ENCODE measurements at regions not wholly inside any gene's neighbourhood (a gene's known extent, or its start where the extent isn't known, plus 50 kb on each side); places are given as distances from the start of the nearest gene placed in this dataset.

DNA sequence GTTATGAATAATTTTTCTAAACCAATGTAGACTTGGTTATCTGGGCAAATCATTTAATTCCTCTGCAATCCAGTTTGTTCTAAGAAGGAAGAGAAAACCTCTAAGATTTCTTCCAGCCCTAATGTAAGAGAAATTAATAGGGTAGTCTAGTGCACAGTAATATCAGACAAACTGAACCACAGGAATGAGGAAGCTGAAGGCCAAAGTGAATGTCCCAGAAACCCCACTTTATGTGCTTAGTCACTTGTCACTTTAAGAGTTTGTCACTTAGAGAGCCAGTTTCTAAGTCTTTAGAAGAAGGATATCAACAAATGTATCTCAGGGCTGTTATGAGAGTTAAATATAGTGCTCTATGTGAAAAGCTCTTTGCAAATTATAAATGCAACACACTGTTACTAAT, 750.6 kb downstream of the DIAPH3 start:
- H3K79me2 ChIP-seq (ENCODE audit: low read length) = no peaks in the 10 kb centered on the region
- no peaks in the 10 kb centered on the region for H3K9me2 ChIP-seq (replicated peaks; ENCODE audit: low read length)
- H3K27me3 ChIP-seq (ENCODE audit: low read length) = no peaks in the 10 kb centered on the region
- no TSS peak for BruUV-seq (replicated peaks)
- TF ChIP-seq EZH2 (IDR thresholded peaks at IDR 0.05; ENCODE audit: low read length, unreplicated experiment) (no peak), EZH2phosphoT487 (IDR thresholded peaks at IDR 0.05; ENCODE audit: borderline replicate concordance, low read length) (no peak)
- TF ChIP-seq, protein P1, sequence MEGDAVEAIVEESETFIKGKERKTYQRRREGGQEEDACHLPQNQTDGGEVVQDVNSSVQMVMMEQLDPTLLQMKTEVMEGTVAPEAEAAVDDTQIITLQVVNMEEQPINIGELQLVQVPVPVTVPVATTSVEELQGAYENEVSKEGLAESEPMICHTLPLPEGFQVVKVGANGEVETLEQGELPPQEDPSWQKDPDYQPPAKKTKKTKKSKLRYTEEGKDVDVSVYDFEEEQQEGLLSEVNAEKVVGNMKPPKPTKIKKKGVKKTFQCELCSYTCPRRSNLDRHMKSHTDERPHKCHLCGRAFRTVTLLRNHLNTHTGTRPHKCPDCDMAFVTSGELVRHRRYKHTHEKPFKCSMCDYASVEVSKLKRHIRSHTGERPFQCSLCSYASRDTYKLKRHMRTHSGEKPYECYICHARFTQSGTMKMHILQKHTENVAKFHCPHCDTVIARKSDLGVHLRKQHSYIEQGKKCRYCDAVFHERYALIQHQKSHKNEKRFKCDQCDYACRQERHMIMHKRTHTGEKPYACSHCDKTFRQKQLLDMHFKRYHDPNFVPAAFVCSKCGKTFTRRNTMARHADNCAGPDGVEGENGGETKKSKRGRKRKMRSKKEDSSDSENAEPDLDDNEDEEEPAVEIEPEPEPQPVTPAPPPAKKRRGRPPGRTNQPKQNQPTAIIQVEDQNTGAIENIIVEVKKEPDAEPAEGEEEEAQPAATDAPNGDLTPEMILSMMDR (conservative IDR thresholded peaks at IDR 0.05; ENCODE audit: low read depth, low read length) = no peak
- H3F3A ChIP-seq (ENCODE audit: low read length, unreplicated experiment) = no peaks in the 10 kb centered on the region
- no peak overlapping the region for H3K4me2 ChIP-seq (ENCODE audit: low read length)
- no peak overlapping the region for H2AFZ ChIP-seq (ENCODE audit: low read length)
- CTCF ChIA-PET = no interaction called here
- no peak overlapping the region for H3K4me3 ChIP-seq (ENCODE audit: low read length)
- no peaks in the 10 kb centered on the region for H3K9me3 ChIP-seq (ENCODE audit: low read length)
- H3K36me3 ChIP-seq (ENCODE audit: low read depth, low read length) = no peaks in the 10 kb centered on the region
- no peaks in the 10 kb centered on the region for H4K20me1 ChIP-seq (ENCODE audit: low read length)
- H3K9ac ChIP-seq (ENCODE audit: low read length) = no peak overlapping the region
- ATAC-seq (peak; percentile 33; the same call in 1 of the 2 replicates), DNase-seq (no peak)
- intact Hi-C loops (cut with micrococcal nuclease) = no loop called here
- POLR2A ChIA-PET (ENCODE audit: unreplicated experiment) = interaction anchor here (0.9 kb wide), 1 partner anchor 45 kb away, joined by 3 read pairs; no protein-coding TSS in a partner anchor
- H3K27ac ChIP-seq (ENCODE audit: low read length) = no peak overlapping the region
- H3K4me1 ChIP-seq (ENCODE audit: insufficient read depth, low read length) = no peaks in the 10 kb centered on the region

DNA sequence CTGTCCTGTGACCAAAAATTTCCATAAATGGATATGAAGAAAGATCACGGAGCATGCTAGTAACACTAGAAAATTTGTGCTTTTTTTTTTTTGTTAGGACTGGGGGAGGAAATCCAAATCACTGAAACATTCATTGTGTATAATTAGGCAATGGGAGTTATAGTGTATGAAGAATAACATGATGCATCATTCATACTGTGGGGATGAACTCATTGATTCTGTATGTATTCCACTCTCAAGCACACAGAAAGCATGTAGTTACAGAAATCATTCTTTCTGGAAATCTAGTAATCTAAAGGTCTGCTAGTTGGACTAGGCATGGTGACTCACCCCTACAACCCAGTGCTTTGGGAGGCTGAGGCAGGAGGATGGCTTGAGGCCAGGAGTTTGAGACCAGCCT, 749.7 kb downstream of the DIAPH3 start:
- no peak overlapping the region for H3K27ac ChIP-seq (ENCODE audit: low read length)
- H3K9me2 ChIP-seq (replicated peaks; ENCODE audit: low read length) = no peaks in the 10 kb centered on the region
- no peaks in the 10 kb centered on the region for H3K79me2 ChIP-seq (ENCODE audit: low read length)
- no peak overlapping the region for H3K4me2 ChIP-seq (ENCODE audit: low read length)
- no peaks in the 10 kb centered on the region for H3K27me3 ChIP-seq (ENCODE audit: low read length)
- no peaks in the 10 kb centered on the region for H3K4me1 ChIP-seq (ENCODE audit: insufficient read depth, low read length)
- no TSS peak for BruUV-seq (replicated peaks)
- DNase-seq = no peak
- no peaks in the 10 kb centered on the region for H4K20me1 ChIP-seq (ENCODE audit: low read length)
- no peak overlapping the region for H3K4me3 ChIP-seq (ENCODE audit: low read length)
- ChIA-PET CTCF (no interaction called here), POLR2A (ENCODE audit: unreplicated experiment) (no interaction called here)
- no peak overlapping the region for H3K9ac ChIP-seq (ENCODE audit: low read length)
- H3K36me3 ChIP-seq (ENCODE audit: low read depth, low read length) = no peaks in the 10 kb centered on the region
- no peak overlapping the region for H2AFZ ChIP-seq (ENCODE audit: low read length)
- TF ChIP-seq EZH2 (IDR thresholded peaks at IDR 0.05; ENCODE audit: low read length, unreplicated experiment) (no peak), EZH2phosphoT487 (IDR thresholded peaks at IDR 0.05; ENCODE audit: borderline replicate concordance, low read length) (no peak)
- TF ChIP-seq, protein P1 (conservative IDR thresholded peaks at IDR 0.05; ENCODE audit: low read depth, low read length) = no peak
- intact Hi-C loops (cut with micrococcal nuclease) = no loop called here
- no peak for ATAC-seq
- no peaks in the 10 kb centered on the region for H3K9me3 ChIP-seq (ENCODE audit: low read length)
- H3F3A ChIP-seq (ENCODE audit: low read length, unreplicated experiment) = no peaks in the 10 kb centered on the region

DNA sequence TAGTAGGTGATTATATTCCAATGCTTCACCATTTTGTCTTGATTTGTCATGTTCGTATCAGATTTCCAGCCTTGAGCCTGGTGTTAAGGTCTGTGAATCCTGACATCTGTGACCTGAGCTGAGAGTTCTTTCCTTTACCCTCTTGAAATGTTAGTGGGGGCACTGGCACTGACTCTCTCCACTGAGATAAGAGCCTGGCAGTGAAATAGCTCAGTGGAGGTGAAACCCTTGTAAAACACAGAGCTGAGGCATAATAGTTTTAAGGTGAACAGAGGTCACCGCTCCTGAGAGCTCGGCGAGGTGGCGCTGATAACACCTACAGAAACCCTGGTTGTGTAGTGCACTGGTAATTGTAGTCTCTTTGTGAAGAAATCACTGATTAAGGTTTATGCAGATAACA, 748.2 kb downstream of the DIAPH3 start:
- TF ChIP-seq, protein P1 (conservative IDR thresholded peaks at IDR 0.05; ENCODE audit: low read depth, low read length) = no peak
- TF ChIP-seq EZH2phosphoT487 (IDR thresholded peaks at IDR 0.05; ENCODE audit: borderline replicate concordance, low read length) (no peak), EZH2 (IDR thresholded peaks at IDR 0.05; ENCODE audit: low read length, unreplicated experiment) (no peak)
- intact Hi-C loops (cut with micrococcal nuclease) = no loop called here
- no peaks in the 10 kb centered on the region for H3K27me3 ChIP-seq (ENCODE audit: low read length)
- H3K36me3 ChIP-seq (ENCODE audit: low read depth, low read length) = no peaks in the 10 kb centered on the region
- no peaks in the 10 kb centered on the region for H3K9me2 ChIP-seq (replicated peaks; ENCODE audit: low read length)
- H4K20me1 ChIP-seq (ENCODE audit: low read length) = no peaks in the 10 kb centered on the region
- no peak overlapping the region for H3K4me3 ChIP-seq (ENCODE audit: low read length)
- H3K4me2 ChIP-seq (ENCODE audit: low read length) = no peak overlapping the region
- no peak overlapping the region for H3K27ac ChIP-seq (ENCODE audit: low read length)
- CTCF ChIA-PET = no interaction called here
- no peaks in the 10 kb centered on the region for H3K4me1 ChIP-seq (ENCODE audit: insufficient read depth, low read length)
- ATAC-seq = no peak
- H3F3A ChIP-seq (ENCODE audit: low read length, unreplicated experiment) = no peaks in the 10 kb centered on the region
- no peak overlapping the region for H3K9ac ChIP-seq (ENCODE audit: low read length)
- POLR2A ChIA-PET (ENCODE audit: unreplicated experiment) = no interaction called here
- no peak overlapping the region for H2AFZ ChIP-seq (ENCODE audit: low read length)
- DNase-seq = no peak
- no TSS peak for BruUV-seq (replicated peaks)
- no peaks in the 10 kb centered on the region for H3K9me3 ChIP-seq (ENCODE audit: low read length)
- H3K79me2 ChIP-seq (ENCODE audit: low read length) = no peaks in the 10 kb centered on the region
